CD4-positive, alpha-beta T cell treated with Interleukin-15 for 1 hour (primary cell): ENCODE measurements at regions not wholly inside any gene's neighbourhood (a gene's known extent, or its start where the extent isn't known, plus 50 kb on each side); places are given as distances from the start of the nearest gene placed in this dataset.

Experiments used
- DNase-seq: peaks from one replicate; pipeline ENCODE4 v3.0.0-alpha.2; 2020

DNA sequence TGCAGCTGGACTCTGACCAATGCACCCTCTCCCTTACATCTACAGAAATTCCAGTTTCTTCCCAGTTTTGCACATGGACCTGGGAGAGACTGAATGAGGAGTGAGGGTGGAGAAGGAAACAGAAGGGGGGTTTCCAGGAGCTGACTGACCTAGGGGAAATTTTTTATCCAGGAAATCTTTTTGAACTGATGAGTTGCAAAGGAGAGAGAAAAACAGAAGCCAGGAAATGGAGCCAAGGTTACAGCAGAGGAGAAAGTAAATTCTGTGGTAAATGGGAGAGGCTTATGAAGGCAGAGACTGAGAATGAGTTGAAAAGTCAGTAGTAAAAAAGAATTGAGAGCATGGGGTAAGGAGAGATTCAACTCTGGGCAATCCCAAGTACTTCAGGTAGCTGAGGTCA, 192.8 kb downstream of the SMIM20 start:
- DNase-seq, result no peak

DNA sequence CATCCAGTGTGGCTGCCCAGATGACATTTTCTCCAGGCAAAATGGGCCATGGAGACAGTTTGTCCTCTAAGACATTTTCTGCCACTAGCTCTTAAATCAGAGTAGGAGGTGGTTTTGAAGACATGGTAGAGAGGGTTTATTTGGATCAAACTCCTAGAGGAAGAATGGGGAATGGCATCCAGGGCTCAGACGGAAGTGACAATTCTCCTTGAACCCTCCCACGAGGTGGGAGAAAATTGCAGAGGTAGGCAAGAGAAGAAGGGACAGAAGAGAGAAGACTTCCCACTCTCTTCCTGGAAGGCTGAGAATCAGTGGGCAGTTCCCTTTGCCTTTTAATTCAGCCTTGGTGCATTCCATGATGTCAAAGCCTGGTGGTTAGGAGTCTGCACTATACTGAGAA, 194.0 kb downstream of the SMIM20 start:
- DNase-seq, result no peak

DNA sequence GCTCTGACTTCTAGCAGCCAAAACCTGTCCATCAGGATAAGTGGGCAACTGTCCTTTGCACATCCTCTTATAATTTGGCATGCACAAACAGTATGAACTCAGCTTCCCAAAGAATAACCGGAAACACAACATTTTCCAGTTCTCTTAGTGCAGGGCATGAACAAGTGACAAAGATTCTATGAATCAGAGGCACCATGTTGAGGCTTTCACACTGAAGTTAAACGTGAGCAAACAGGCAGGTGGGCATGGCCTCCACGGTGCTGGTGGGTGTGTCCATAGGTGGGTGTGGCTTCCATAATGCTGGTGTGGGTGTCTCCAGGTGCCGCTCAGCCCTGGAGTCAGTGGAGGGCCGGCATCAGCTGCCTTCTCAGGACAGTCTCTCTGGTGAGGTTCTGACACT, 196.5 kb downstream of the SMIM20 start:
- DNase-seq, result no peak

DNA sequence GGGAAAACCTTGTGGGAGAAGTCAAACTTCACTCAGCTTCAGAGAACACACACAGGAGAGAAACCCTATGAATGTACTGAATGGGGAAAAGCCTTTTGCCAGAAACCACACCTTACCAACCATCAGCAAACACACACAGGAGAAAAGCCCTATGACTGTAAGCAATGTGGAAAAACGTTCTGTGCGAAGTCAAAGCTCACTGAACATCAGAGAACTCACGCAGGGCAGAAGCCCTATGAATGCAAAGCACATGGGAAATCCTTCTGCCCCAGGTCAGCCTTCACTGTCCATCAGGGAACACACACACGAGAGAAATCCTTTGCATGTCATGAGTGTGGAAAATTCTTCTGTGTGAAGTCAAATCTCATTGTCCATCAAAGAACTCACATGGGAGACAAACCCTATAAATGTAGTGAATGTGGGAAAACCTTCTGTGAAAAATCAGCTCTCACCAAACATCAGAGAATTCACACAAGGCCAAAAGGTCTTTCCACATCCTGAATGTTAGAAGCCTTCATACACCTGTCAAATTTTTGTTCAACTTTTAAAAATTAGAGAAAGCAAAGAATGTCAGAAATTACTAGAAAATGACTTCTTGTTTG, 199.4 kb downstream of the SMIM20 start:
- no peak for DNase-seq

DNA sequence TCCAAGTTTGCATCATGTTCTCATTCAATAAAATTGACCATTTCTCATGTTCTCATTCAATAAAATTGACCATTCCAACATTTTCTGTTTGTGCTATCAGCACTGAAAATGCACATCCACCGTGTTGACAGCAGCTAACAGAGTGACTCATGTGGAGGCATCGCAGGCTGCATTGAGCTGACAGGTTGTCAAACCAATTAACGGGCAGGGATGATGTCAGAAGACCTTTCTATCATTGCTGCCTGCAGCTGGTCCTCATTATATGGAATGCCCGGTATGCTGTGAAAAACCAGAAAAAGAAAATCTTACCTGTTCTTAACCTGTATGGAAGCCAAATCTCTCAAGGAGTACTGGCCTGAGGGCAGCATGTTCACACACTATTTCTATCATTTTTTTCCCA, 202.0 kb downstream of the SMIM20 start:
- no peak for DNase-seq

DNA sequence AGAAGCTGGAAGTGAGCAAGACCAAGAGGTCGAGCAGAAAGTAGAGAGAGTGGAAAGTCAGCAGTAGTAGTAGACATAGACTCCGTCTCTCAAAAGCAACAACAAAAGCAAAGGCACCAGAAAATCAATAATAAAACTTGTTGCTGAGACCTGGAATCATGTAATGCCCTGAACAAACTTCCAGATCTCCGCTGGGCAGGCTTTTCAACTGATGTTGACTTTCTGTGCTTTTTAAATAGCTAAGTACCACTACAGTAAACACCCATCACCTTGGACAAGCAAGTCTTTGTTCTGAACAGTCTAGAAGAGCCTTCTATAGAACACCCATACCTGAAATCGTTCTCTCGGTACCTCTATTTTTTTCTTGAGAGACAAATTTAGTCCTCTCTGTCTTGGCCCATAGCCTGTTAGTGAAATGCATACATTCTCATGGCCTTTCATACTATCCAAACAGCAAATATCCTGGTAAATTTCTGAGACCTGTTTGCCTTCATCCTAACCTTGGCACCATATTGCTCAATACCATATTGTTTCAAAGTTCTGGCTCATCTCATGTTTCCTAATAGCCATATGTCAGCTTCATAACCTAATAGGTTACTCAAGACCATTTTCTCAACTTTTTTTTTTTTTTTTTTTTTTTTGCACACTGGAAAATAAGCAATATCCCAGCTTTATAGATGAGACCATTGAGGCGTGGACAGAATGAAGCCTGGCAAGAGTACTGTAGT, 200.6 kb upstream of the RBPJ start:
- no peak for DNase-seq

DNA sequence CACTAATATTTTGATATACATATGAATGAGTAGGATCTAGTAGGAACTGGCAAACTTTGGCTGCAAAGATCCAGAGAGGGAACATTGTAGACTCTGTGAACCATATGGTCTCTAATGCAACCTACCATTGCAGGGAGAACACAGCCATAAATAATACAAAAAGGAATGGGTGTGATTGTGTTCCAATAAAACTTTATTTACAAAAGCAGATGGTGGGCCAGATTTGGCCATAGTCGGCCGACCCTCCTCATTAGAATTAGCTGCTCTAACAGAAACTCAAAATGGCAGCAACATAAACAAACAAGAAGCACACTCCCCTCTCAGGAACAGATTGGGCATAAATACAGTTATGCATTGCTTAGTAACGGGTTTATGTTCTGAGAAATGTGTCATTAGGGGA, 198.1 kb upstream of the RBPJ start:
- no peak for DNase-seq

DNA sequence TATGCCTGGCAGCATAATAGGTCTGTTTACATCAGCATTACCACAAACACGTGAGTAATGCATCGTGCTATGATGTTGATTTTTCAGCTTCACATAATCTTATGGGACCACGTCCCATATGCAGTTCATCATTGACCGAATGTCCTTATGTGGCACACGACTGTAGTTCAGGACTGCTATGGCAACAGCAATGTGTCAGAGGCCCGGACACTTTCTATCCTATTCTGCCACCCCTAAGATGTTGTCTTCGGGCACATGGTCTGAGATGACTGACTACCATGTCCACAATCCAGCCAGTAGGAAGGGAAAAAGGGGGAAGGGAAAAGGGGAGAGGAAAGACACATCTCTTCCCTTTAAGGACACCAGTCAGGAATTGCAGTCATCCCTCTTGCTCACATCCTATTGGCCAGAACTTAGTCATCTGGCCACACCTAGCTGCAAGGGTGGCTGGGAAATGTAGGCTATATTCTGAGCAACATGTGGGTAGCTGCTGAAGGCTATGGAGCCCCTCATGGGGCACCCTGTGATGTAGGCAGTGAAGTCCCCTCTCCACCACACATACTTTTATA, 196.0 kb upstream of the RBPJ start:
- DNase-seq, result no peak

DNA sequence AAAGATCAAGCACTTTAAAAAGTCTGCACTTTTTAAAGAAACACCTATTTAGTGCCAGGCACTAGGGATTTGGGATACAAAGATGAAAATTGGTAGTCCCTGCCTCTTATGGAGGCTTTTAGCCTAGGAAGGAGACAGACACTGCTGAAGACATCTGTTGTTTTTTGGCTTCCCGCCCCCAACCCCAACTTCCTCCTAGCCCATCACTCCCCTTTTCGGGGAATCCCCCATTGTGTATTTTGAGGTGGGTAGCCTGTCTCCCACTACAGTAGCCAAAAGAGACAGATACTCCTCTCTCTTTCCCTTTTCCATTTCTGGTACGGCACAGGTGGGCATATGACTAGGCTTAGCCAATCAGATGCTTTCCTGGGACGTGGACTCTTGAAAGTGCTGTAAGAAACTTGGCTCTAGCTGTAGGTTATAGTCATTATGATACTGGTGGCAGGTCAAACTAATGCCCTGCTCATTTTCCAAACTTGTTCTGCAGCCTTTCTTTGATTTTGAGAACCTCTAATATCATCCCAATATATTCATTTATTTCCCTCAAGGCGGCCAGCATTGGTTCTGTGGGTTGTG, 194.6 kb upstream of the RBPJ start:
- DNase-seq, result no peak

DNA sequence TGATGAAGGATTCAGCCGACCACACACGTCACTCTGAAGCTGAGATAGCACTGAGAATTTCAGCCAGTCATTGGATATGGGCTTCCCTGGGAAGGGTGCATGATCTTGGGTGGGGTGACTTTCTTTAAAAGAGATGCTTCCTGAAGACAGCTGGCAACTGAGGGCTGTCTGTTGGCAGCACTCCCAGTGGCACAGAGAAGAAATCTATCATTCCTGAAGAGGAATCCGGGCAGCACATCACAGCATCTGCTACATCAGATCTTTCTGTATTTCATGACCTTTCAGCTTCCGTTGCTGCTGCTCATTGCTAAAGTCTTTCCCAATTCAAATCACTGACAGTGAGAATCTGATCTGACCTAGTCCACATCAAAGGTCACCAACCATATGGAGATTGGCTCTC, 193.8 kb upstream of the RBPJ start:
- DNase-seq, result no peak

DNA sequence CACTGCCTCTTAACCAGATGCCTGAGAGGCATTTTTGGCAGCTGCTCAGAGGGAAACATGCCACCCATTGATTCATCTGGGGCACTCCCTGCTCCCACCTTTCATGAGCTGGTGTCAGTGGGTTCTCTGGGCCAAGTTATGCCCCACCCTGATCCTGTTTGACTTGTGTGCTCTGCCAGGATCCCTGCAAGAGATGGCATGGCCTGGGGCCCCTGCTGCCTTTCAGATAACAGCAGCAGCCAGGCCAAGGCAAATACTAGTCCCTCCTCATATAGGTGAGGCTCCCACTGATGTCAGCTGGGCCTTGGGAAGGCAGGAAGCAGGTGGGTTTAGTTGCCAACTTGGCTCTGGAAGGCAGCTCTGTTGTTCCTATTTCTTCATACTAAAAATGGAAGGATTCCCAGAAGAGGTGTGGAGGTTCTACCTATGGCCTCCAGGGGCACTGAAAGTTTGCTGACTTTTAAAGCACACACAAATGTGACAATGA, 192.9 kb upstream of the RBPJ start:
- DNase-seq, result no peak

DNA sequence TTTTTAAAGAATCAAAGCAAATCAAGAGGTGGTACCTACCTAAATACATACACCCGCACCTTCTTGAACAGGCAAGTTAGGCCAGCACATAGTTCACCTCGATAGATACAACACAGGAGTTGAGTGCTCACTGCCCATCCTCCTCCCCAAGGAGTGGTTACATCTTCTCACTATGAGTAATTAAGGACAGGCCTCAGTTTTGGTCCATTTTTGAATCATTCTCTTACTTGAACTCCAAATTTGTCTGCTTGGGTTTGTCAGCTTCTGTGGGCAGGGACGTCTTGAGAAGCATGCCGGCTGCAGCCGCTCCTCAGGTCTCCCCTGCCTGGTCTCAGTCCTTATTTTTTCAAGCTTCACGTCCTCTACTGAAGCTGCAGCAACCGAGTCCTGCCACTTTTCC, 190.6 kb upstream of the RBPJ start:
- DNase-seq, result no peak

DNA sequence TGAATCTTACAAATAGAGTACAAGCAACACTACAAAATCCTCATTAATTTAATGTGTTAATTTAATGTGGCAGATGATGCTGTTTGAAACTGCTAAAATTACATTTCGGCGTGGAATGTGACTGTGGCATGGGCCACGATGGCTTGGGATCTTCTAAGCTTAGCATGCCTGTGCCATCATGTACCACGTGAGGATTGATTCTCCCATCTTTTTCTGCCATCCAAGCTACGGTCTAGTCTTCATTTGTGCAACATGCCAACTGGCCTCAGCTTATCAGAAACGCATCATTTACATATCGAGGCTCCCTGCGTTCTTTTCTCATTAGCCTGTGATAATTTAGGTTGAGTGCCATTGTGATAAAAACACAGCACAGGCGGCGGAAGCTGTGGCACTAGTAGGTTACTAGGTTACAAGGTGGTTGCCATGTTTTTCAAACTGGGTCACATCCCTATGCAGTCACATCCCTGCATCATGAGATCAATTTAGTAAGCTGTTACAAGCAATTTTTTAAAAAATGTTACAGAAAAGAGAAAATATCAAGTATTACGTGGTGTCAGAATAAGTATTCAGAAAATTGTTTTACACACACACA, 189.9 kb upstream of the RBPJ start:
- DNase-seq, result peak; percentile 21

DNA sequence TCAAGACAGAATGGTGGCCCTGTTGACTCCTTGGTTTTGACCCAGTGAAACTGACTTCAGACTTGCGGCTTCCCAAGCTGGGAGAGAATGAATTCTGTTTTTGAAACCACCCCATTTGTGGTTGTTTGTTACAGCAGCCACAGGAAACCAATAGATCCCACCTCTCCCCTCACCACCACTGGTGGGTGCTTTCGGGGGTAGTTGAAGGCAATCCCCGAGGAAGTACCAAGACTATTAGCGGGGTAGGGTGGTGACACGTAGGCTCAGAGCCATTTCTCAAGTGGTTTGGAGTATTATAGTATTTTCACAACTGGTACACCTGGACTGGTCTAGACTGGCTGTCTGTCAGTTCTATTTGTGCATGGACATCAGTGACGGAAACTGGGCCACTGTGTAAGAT, 189.1 kb upstream of the RBPJ start:
- peak; percentile 52 for DNase-seq

DNA sequence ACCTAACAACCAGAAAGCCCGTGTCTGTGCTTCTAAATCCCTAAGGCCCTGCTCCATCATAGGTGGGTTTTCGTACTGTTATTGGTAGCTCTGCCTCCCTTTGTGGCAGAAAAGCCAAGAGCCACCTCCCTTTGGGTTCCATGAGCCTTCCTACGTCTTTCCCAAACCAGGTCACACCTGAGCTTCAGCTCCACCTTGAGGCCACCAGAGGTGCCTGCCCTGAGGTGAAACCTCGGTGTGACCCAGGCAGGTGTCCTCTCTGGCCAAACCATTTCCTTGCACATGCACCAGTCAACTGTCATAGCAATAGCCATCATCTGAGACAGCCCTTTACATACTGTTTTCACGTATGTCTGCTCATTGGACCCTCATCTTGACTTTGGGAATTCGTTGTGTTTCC, 188.0 kb upstream of the RBPJ start:
- DNase-seq, result no peak

DNA sequence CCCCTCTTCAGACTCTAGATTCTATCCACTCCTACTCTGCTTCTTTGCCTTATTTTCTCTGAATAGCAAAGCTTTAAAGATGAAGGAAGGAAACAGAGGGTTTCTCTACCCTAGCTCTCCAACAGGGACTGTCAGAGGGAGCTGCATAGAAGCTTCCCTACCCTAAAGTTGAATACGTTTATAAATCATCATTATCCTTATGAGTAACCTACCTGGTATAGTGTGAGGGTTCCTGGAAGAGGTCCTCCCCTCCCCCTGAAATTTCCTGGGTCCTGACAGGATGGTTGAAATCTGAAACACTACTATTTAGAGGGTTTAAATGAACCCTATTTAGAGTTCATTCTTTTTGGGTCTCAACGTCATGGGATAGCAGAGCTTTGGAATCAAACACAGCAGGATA, 187.0 kb upstream of the RBPJ start:
- DNase-seq, result no peak

DNA sequence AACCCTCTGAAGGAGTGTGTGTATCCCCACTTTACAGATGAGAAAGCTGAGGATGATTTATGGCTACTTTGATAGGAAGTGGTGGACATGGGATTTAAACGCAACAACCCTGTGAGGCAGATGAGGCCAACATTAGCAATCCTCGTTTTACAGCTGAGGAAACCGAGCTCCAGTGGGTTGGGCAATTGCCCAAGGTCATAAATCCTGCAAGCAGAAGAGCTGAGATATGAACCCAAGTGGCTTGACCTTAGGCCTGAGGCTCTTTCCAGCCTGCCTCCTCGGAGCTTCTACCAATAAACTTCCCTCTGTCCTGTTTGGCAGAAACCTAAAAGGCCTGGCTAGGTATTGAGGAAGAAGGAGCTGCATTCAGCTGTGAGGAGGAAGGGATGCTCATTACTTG, 185.5 kb upstream of the RBPJ start:
- no peak for DNase-seq

DNA sequence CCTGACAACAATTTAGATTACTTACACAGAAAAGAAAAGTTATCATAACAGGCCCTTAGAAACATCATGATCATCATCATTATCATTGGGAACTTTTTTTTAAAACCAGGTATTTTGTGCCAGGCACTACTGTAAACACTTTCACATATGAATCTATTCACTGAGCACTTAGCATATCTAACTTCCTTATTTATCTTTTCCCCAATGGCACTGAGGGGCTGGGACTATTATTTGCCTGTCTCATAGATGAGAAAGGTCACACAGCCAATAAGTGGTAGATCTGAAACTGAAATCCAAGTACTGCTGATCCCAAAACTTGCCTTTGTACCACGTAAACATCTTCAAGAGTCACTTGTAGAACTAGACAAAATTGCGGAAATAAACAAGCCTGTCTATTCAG, 184.2 kb upstream of the RBPJ start:
- DNase-seq, result no peak

DNA sequence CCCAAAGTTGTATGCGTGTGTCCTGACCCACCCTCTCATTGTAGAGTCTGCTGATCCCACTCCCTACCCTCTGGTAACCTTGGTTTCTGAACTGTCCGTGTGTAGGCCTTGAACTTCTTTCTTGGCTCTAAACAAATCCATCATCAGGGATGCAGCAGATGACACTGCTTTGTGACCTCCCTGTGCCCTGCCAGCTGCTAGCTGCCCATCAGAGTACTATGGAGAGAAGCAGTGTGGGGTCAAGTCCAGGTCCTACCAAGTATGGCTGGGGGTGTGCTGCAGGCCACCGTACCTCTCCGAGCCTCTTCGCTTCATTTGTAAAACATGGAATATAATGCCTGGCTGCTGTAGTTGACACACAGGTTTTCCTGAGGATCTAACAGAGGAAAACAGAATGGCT, 183.5 kb upstream of the RBPJ start:
- DNase-seq, result no peak

DNA sequence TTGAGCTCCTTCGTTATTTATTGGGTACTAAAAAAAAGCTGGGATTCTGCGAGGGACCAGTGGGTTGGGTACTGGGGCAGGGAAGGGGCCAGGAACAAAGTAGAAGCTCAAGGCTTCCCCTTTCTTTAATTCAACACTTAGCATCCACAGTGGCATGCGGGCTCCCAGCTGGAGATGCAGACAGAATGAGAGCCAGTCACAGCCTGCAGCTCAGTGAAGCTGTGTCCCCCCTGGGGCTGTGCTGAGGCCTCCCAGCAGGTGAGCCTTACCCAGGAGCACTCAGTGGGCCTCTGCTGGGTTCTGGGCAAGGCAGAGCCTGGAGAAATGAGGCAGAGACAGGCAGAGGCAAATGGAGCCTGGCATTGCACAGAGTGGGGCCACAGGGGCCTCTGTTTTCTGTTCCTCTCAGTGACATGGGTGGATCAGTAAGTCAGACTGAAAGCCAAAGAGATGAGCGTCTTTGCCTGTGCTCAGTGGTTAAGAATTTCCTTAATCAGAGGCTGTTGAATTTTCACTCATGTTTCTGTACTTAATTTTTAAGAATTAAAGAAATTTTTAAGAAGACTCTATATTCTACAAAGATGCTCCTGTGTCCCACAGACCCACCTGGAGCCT, 181.4 kb upstream of the RBPJ start:
- no peak for DNase-seq

DNA sequence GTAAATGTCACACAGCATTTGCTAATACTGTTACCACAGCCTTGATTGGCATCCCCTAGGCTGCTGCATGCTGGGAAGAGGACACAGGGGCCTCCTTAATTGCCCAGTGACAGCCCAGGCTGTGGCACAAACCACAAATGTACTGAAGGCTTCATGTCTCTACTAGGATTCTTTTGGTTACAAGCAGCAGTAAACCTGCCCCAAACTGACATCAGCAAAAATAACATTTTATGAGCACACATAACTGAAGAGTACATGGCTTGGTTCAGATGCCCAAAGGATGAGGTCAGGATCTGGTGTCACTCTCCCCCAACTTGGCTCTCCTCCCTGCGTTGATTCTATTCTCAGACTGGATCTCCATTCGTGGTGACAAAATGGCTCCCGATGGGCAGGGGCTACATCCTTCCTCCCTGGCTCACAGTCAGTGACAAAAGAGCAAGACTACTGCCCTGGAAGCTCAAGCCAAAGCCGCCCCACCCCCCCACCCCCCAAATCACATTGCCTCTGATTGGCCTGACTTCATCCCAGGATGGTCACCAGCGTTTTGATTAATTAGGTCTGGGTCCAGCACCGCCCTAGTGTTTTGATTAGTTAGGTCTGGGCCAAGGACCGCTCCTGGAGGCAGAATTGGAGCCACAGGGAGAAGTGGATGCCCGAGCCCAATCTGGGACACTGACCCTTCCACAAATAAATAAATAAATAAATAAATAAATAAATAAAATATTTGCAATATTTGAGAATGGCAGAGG, 180.5 kb upstream of the RBPJ start:
- DNase-seq, result no peak

DNA sequence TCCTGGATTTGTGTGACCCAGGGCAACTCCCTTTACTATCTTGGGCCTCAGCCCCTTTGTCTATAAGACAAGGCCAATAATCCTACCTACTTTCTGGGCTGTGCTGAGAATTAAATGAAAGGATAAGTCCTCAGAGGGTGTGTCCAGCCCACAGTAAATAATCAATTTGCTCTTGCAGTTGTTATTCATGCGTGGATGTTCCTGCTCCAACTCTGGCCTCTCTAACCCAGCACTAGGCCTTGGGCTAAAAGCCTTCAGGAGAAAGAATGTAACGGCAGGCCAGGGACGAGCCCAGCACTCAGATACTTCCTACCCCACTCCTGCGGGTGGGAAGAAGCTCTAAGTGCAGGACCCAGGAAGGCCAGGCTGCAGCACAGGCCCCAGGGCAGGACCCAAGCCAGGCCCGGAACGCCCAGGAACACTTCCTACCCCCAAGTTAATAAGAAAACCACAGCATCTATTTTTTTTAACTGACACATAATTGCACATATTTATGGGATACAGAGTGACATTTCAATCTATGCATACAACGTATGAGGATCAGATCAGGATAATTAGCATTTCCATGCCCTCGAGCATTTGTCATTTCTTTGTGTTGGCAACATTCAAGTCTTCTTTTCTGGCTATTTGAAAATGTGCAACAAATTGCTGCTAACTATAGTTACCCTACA, 179.6 kb upstream of the RBPJ start:
- DNase-seq, result no peak
